ENCODE measurements at regions not wholly inside any gene's neighbourhood (a gene's known extent, or its start where the extent isn't known, plus 50 kb on each side); places are given as distances from the start of the nearest gene placed in this dataset.
"Not testable (repeated sequence)": the region's sequence is repeated elsewhere in the genome, so short reads cannot be mapped to it uniquely, and the experiment has no call there.

DNA sequence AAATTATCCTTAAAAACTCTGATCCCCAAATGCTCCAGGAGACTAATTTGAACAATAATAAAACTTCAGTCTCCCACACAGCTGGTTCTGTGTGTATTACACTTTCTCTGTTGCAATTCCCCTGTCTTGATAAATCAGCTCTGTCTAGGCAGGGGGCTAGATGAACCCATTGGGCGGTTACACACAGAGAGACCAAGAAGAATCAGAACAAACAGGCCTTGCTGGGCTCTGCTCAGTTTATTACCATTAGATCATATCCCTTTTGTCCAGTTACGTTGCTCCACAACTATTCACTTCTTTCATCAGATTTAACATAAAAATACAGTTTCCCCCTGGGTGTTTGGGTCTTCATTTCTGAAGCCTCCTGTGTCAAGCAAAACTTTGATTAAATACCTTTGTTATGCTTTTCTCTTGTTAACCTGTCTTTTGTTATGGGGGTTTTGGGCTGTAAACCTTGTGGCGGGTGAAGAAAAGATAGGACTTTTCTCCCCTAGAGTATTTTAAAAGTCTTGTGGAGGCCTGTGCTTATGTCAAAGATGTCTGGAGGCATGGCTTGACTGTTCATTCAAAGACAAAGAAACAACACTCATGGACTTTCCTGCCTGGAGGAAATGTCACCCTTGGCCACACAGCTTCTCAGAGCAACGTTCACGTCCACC is 109.3 kb upstream of the ZNF658 start:
- DNase-seq: not testable (repeated sequence)

DNA sequence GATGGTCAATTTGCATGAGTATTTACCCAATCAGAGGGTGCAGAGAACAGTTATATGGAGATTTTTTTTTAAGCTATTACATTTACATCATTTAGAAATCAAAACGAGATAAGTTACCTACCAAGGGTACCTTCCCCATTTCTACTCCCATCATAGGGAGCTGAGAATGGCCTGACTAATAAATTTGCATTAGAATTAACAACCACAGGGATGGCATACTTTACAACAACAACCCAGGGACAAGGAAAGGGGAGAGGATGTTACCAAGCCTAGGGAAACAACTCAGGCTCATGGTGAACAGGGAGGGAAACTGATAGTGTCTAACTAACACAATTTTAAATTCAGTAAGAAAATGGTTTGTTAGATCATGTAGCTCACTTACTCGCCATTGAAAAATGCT is 105.8 kb upstream of the ZNF658 start:
- H3K27me3 Mint-ChIP-seq; H3K4me1 Mint-ChIP-seq; H3K27ac Mint-ChIP-seq; H3K36me3 Mint-ChIP-seq; H3K4me3 Mint-ChIP-seq; ATAC-seq (ENCODE audit: low read depth in 2 of 2); DNase-seq; H3K9me3 Mint-ChIP-seq: not testable (repeated sequence)

More for the DNA sequence above, 109.3 kb upstream of the ZNF658 start:
- not testable (repeated sequence) for H3K27me3 Mint-ChIP-seq; H3K27ac Mint-ChIP-seq; H3K4me1 Mint-ChIP-seq; ATAC-seq (ENCODE audit: low read depth in 2 of 2); H3K36me3 Mint-ChIP-seq; H3K4me3 Mint-ChIP-seq; H3K9me3 Mint-ChIP-seq

DNA sequence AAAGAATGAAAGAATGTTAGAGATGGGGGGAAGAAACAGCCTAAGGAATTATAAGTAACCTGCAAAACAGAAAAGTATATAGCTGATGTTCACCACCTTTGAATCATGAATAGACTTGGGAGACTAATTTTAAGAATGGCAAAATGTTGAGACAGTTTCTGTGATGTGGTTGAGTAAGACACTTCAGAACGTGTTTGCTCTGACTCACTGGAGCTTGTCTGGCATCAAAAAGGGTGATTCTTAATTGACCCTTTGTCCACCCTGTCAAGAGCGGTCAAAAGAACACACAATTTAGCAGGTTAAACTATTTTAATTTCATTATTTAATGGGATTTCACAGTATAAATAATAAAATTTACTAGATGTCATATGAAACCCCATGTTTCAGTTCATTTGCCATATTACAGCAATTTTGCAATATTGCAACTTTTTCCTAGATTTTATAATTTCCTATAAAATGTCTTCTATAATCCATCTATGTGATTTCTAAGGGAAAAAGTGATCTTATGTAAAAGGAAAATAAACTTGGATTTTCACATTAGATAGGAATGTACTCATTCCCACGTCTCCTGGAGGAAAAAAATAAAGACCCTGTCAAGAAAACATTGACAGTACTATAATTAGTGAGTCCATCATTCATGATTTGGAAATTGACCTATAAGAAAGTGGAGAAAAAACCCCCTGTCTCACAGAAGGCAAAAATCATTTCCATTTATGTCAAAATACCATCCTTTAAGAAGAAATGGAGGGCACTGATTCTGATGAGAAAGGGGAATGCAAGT is 104.6 kb upstream of the ZNF658 start:
- DNase-seq; H3K4me1 Mint-ChIP-seq; H3K36me3 Mint-ChIP-seq; H3K27me3 Mint-ChIP-seq; H3K9me3 Mint-ChIP-seq; H3K27ac Mint-ChIP-seq; H3K4me3 Mint-ChIP-seq; ATAC-seq (ENCODE audit: low read depth in 2 of 2): not testable (repeated sequence)

DNA sequence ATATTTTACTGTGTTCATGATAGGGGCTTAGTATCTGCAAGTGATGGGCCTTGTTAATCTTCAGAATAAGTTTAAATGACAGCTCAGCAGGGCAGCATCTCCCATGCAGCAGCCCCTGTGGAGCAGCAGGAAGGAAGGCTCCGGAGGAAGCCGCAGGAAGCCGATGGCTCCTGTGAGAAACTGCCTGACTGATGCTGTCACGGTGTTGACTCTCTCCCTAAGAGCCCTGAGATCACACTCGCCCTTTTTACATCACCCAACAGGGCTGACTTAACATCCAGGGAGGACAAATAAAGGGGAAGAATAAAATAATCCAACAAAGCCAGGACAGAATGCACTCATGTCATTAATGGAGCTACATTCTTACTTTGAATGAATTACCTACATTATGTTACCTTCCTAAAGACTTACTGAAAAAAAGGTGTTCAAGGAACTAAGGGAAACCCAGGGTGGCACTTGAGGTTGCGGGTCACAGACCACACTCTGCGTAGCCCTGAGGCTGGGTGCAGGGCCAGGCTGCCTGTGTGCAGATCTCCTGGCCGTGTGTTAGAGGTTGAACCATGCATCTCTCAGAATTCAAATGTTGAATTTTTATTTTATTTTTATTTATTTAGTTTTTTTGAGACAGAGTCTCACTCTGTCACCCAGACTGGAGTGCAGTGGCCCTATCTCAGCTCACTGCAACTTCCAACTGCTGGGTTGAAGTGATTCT is 102.5 kb upstream of the ZNF658 start:
- DNase-seq; H3K36me3 Mint-ChIP-seq; H3K27me3 Mint-ChIP-seq; H3K4me3 Mint-ChIP-seq; ATAC-seq (ENCODE audit: low read depth in 2 of 2); H3K9me3 Mint-ChIP-seq; H3K27ac Mint-ChIP-seq; H3K4me1 Mint-ChIP-seq: not testable (repeated sequence)

DNA sequence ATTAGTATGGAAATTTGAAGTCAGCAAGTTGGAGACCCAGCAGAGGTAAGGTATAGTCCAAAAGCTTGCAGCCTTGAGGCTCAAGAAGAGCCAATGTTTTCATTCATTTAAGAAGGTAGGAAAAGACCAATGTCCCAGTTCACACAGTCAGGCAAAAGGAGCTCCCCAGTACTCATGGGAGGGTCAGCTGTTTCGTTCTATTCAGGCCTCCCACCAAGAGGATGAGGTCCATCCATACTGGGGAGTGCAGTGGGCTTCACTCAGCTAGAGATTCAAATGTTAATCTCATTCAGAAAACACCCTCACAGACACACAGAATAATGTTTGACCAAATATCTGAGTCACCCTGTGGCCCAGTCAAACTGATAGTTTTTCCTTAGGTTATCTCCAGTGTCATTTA is 96.9 kb upstream of the ZNF658 start:
- H3K27me3 Mint-ChIP-seq: not testable (repeated sequence)

DNA sequence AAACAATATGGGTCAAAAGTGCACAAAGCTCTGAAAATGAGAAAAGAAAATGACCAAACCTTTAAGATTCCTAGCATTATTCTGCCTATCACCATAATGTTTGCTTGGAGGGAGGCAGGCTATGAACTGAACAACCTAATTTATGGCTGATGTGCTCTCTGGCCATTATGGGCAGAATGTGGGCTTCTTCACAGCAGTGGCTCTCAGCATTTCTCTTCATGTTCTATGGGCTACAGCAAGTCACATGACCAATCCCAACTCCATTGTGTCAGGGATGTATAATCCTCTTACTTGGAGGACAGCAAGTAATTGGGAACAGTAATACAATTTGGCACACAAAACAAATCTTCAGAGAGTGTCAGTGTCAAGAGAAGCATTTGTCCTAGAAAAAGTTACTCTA is 90.3 kb upstream of the ZNF658 start:
- not testable (repeated sequence) for H3K36me3 Mint-ChIP-seq; ATAC-seq (ENCODE audit: low read depth in 2 of 2); H3K27me3 Mint-ChIP-seq; DNase-seq; H3K9me3 Mint-ChIP-seq; H3K27ac Mint-ChIP-seq; H3K4me1 Mint-ChIP-seq; H3K4me3 Mint-ChIP-seq

More for the DNA sequence above, 96.9 kb upstream of the ZNF658 start:
- H3K4me3 Mint-ChIP-seq; ATAC-seq (ENCODE audit: low read depth in 2 of 2); H3K9me3 Mint-ChIP-seq; H3K4me1 Mint-ChIP-seq; H3K36me3 Mint-ChIP-seq; H3K27ac Mint-ChIP-seq; DNase-seq: not testable (repeated sequence)

DNA sequence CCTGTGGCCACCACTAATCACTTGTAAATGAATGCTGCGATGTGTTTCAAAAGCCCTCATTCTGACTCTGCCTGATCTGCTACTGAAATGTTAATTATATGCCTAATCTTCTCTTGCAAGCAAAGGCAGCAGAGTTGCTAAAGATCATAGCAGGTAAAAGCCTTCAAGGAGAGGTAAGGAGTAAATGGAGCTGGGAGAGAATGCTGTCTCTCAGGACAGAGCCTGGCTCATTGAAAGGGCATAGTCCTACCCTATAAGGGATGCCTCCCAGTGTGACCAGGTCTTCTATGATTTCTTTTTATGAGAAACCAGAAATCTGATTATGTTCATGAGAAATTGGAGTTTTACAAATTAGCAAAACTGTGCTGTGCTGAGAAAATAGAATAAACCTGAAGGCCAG is 88.2 kb upstream of the ZNF658 start:
- H3K9me3 Mint-ChIP-seq; DNase-seq; H3K27ac Mint-ChIP-seq; H3K36me3 Mint-ChIP-seq; H3K4me3 Mint-ChIP-seq; H3K27me3 Mint-ChIP-seq; H3K4me1 Mint-ChIP-seq; ATAC-seq (ENCODE audit: low read depth in 2 of 2): not testable (repeated sequence)

DNA sequence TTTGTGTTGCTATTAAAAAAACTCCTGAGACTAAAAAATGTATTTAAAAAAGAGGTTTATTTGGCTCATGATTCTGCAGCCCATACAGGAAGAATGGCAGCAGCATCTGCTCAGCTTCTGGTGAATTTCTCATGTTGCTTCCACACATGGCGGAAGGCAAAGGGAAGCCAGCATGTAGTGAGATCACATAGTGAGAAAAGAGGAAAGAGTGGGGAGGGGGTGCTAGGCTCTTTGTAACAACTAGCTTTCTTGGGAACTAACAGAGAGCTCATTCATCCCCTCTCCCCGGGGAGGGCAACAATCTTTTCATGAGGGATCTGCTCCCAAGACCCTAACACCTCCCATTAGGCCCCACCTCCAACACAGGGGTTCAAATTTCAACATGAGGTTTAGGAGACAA is 87.6 kb upstream of the ZNF658 start:
- not testable (repeated sequence) for H3K27ac Mint-ChIP-seq; H3K4me3 Mint-ChIP-seq; H3K9me3 Mint-ChIP-seq; DNase-seq; H3K4me1 Mint-ChIP-seq; H3K27me3 Mint-ChIP-seq; ATAC-seq (ENCODE audit: low read depth in 2 of 2); H3K36me3 Mint-ChIP-seq

DNA sequence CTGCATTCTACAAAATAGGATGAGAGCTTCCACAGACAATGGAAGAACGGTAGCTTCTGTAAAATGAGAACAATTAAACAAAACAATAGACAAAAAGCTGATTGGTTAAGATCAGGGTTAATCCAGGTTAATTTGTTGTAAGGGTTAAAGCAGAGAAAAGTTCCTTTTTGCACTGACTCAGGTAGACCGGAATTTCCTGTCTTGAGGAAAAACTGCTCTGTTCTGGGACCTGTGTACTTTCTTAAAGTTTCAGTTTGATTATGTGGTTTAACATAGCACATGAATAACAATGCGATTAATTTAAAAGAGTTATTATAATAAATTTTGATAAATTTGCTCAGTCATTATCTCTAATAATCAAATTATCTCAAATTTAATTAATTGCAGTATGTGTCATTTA is 86.5 kb upstream of the ZNF658 start:
- H3K27ac Mint-ChIP-seq; H3K4me1 Mint-ChIP-seq; H3K9me3 Mint-ChIP-seq; H3K4me3 Mint-ChIP-seq; DNase-seq; H3K27me3 Mint-ChIP-seq; ATAC-seq (ENCODE audit: low read depth in 2 of 2); H3K36me3 Mint-ChIP-seq: not testable (repeated sequence)

DNA sequence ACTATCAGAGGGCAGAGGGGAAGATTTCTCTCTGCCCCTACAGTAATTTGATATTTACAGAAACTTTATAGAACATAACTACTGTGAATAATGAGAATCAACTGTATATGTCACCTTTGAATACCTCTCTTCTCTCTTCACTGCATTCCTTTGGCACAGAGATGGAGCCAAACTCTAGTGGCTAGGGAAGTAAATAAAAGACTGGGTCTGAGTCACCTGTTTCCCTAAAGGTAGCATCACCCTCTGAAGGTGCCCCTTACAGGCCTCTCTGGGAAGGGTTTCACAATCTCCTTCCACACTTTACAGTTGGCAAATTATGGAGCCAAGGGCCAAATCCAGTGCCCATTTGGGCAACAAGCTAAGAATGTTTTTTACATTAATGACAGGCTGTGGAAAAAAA is 81.0 kb upstream of the ZNF658 start:
- not testable (repeated sequence) for H3K4me1 Mint-ChIP-seq; H3K4me3 Mint-ChIP-seq; H3K9me3 Mint-ChIP-seq; H3K27ac Mint-ChIP-seq; DNase-seq; ATAC-seq (ENCODE audit: low read depth in 2 of 2); H3K27me3 Mint-ChIP-seq; H3K36me3 Mint-ChIP-seq

DNA sequence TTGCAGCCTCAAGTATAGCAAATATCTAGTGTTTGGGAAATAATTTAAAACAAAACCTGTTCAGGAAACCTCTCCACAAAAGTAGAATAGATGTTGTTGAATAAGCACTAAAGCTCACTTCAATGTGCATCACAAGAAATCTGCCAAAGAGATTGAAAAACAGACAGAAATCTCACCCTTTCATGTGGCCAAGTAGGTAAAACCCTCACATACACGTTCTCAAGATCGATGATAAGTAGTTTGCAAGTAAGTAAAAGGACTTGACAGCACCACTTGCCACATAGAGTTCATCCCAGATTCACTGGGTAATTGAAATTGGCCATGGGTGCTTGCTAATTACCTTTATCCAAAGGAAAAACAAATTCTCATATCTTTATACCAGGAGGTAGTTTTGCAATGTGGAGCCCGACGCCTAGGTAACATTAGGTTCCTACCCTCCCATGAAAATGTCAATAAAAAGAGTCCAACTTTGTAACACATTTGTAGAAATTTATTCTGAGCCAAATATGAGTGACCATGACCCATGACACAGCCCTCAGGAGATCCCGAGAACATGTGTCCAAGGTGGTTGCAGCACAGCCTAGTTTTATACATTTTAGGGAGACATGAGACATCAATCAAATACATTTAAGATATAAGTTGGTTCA is 80.4 kb upstream of the ZNF658 start:
- H3K4me3 Mint-ChIP-seq; H3K4me1 Mint-ChIP-seq; H3K9me3 Mint-ChIP-seq; ATAC-seq (ENCODE audit: low read depth in 2 of 2); H3K36me3 Mint-ChIP-seq; H3K27me3 Mint-ChIP-seq; DNase-seq; H3K27ac Mint-ChIP-seq: not testable (repeated sequence)

DNA sequence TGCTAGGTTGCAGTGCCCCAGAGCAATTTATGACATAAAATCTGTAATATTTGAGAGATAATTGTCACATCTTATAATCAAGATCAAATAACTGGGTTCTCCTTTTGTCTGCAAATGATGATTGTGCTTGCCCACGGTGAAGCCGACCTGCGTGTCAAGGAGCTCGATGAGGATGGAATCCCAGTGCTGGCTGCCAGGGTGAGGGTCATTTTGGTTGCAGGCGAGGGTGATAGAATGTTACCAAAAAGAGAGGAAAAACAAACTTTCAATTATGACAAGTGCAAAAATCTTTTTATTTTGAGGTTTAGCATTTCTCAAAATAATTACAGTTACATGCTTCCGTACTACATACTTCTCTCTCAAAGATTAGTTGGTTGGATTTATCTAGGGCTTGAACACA is 76.4 kb upstream of the ZNF658 start:
- DNase-seq; ATAC-seq (ENCODE audit: low read depth in 2 of 2); H3K4me3 Mint-ChIP-seq; H3K27me3 Mint-ChIP-seq; H3K36me3 Mint-ChIP-seq; H3K27ac Mint-ChIP-seq; H3K4me1 Mint-ChIP-seq; H3K9me3 Mint-ChIP-seq: not testable (repeated sequence)

DNA sequence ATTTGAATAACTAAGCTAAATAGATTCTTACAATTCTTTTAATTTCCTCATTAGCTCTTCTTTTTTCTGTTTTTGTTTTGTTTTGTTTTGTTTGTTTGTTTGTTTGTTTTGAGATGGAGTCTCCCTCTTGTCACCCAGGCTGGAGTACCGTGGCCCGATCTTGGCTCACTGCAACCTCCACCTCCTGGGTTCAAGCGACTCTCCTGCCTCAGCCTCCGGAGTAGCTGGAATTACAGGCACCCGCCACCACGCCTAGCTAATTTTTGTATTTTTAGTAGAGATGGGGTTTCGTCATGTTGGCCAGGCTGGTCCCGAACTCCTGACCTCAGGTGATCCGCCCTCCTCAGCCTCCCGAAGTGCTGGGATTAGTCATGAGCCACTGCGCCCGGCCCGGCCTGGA is 70.7 kb upstream of the ZNF658 start:
- not testable (repeated sequence) for H3K27ac Mint-ChIP-seq; H3K4me1 Mint-ChIP-seq; H3K4me3 Mint-ChIP-seq; H3K36me3 Mint-ChIP-seq; ATAC-seq (ENCODE audit: low read depth in 2 of 2); H3K9me3 Mint-ChIP-seq; H3K27me3 Mint-ChIP-seq; DNase-seq
